ENCODE measurements at regions not wholly inside any gene's neighbourhood (a gene's known extent, or its start where the extent isn't known, plus 50 kb on each side); places are given as distances from the start of the nearest gene placed in this dataset.
A peak's percentile ranks its signal among the peaks of the same experiment; 100 is the strongest.
"Not testable (repeated sequence)": the region's sequence is repeated elsewhere in the genome, so short reads cannot be mapped to it uniquely, and the experiment has no call there.

DNA sequence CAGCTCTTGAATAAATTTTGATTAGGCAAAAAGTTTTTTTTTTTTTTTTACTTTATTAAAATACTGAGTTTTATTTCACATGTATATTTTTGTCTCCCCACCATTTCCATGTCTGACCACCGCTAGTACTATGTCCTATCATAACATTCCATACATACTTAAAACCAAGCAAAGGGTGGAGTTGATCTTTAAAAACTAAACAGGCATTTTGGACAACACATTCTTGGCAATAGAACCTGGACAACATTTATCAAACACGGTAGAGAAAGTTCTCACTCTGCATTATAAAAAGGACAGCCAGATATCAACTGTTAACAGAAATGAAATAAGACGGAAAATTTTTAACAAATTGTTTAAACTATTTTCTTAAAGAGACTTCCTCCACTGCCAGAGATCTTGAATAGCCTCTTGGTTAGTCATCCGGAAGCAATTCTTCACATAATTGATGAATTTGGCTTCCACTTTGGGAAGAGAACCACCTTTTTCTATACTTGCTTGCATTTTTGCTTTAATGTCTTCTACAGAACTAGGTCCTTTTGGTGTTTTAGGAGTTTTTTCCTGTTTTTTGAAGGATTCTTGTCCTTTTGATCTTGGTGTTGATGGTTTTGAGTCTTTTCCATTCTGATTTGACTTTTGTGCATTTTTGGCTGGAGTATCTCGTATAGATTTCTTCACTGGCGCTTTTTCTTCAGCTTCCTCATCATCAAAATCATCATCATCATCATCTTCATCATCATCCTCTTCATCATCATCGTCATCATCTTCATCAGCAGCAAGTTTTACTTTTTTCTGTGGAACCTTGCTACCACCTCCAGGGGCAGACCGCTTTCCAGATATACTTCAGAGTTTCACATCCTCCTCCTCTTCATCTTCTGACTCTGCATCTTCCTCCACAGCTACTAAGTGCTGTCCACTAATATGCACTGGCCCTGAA is 58.7 kb downstream of the POU5F2 start:
- not testable (repeated sequence) for DNase-seq (ENCODE audit: low read depth); H3K4me3 ChIP-seq (ENCODE audit: low read depth, low read length)

DNA sequence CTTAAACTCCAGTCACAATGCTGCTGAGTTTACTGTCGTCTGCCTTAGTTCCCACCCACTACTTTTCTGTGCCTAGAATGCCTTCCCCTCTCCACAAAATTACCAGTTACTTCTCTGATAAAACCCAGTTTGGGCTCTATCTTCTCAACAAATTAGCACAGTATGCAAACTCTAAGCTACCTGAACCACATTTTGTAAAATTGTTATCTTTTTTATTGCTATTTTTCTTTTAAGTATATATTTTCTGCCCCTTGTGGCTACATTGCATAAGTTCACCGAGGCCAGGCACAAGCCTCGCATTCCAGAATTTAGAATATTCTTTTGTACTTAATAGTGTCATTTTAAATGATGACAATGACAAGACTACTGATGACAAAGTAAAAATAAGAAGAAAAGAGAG is 60.0 kb downstream of the POU5F2 start:
- H3K4me3 ChIP-seq (ENCODE audit: low read depth, low read length) = no peak overlapping the region
- TF ChIP-seq, protein P1, sequence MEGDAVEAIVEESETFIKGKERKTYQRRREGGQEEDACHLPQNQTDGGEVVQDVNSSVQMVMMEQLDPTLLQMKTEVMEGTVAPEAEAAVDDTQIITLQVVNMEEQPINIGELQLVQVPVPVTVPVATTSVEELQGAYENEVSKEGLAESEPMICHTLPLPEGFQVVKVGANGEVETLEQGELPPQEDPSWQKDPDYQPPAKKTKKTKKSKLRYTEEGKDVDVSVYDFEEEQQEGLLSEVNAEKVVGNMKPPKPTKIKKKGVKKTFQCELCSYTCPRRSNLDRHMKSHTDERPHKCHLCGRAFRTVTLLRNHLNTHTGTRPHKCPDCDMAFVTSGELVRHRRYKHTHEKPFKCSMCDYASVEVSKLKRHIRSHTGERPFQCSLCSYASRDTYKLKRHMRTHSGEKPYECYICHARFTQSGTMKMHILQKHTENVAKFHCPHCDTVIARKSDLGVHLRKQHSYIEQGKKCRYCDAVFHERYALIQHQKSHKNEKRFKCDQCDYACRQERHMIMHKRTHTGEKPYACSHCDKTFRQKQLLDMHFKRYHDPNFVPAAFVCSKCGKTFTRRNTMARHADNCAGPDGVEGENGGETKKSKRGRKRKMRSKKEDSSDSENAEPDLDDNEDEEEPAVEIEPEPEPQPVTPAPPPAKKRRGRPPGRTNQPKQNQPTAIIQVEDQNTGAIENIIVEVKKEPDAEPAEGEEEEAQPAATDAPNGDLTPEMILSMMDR (IDR thresholded peaks at IDR 0.05; ENCODE audit: insufficient read depth, low read depth, low read length) = peak; percentile 45
- DNase-seq (ENCODE audit: low read depth) = no peak

DNA sequence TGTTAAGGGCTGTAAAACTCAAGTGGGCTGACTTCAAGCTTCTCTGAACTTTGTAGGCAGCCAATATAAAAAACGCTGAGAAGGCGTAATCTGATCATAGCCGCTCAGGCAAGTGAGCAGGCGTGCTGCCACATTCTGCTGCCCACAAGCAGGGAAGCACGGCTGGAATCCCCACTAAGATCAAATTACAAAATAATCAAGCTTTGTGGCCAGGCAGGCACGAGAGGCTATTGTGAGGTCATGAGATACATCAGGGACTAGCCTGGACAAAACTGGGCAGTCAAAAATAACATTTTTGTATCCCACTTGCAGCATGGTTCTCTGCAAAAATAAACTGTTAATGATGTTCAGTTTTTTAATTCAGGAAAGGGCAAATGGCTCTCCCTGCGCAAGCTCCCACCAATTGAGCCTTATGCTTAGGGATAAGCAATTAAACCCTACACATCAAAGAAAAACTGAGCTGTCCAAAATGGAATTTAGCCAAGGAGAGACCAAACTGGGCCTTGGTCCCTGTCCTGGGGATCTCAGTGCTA is 64.0 kb downstream of the POU5F2 start:
- TF ChIP-seq, protein P1 (IDR thresholded peaks at IDR 0.05; ENCODE audit: insufficient read depth, low read depth, low read length) = no peak
- H3K4me3 ChIP-seq (ENCODE audit: low read depth, low read length) = no peak overlapping the region
- peak; percentile 97 for DNase-seq (ENCODE audit: low read depth)

DNA sequence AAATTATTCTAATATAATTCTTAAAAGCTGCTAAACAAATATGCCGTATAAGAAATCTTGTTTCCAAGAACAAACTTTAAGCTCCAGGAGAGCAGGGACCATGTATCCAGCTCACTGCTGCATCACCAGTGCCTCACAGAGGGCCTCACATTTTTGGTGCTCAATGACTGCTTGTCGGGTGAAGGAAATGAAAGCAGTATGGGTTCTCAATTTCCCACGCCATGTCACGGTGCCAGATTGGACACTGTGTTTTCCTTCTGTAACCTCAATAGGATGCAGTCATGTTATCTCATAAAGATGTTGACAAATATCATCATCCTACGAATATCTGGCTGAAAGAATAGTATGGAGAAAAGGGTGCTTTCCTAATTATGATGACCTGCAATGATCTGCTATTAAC is 64.7 kb downstream of the POU5F2 start:
- H3K4me3 ChIP-seq (ENCODE audit: low read depth, low read length) = no peak overlapping the region
- DNase-seq (ENCODE audit: low read depth) = no peak
- TF ChIP-seq, protein P1 (IDR thresholded peaks at IDR 0.05; ENCODE audit: insufficient read depth, low read depth, low read length) = no peak

DNA sequence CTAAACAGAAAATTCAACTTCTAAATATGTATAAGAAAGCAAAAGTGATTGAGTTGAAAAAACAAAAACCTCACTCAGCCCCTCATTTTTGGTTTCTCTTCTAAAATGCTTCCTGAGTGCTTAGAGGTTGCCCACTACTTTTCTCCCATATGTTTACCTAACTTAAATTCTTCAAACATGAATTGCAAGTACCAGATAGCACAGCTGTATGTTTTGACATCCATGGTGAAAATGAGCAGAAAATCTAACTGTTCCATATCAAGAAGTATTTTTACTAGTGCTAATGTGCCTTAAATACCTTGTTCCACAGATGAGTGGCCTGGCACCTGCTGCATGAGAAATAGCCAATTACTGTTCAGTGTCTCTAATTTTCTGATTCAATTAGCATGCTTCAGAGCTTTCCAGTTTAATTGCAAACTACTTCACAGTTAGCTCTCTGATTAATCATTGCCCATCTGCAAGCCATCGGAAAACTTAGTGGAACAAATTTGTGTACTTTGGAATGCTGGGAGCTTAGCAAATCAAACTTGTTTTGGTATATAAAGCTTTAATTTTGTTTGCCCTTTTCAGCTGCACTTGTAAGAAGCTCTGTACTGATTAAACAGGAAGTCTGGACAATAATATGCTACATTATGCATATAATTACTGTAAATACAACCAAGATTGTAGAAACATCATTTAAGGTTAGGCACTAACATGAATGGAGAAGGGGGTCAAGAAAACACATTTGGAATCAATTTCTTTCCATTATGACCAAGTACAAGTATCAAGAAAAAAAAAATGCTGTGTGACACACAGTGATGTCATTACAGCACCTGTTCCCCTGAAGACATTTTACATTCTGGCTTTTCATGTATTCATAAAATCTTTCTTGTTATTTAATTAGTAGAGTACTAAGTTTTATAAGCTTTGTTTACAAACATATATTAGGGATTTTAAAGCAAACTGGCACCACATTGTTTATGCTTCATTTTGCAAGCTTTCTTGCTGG is 65.6 kb downstream of the POU5F2 start:
- TF ChIP-seq, protein P1 (IDR thresholded peaks at IDR 0.05; ENCODE audit: insufficient read depth, low read depth, low read length) = no peak
- peak; percentile 59 for DNase-seq (ENCODE audit: low read depth)
- no peak overlapping the region for H3K4me3 ChIP-seq (ENCODE audit: low read depth, low read length)

DNA sequence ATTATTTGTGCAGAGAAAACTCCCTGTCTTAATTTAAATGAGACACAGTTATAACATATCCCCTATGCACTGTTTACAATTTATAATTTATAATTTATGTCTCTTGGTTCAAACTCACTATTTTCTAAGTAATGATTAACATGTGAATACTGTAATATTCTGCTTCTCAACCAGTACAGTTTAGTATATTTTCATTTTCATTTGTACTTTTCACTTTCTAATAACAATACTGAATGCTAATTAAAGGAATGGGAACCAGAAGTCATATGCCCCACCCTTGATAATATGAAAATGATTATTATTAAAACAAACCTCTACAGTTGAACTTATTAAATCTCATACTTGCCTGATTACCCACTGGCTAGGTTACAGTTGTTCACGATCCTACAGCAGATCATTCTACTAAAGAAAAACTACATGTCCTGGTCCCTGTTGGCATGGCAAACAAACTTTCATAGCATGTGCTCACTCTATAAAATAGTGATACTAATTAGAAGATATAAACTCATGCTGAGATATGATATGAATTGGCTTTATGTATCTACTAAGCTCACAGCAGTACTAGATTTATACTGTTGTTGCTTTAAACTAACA is 66.4 kb downstream of the POU5F2 start:
- no peak overlapping the region for H3K4me3 ChIP-seq (ENCODE audit: low read depth, low read length)
- TF ChIP-seq, protein P1 (IDR thresholded peaks at IDR 0.05; ENCODE audit: insufficient read depth, low read depth, low read length) = no peak
- DNase-seq (ENCODE audit: low read depth) = no peak
